ENCODE measurements at regions not wholly inside any gene's neighbourhood (a gene's known extent, or its start where the extent isn't known, plus 50 kb on each side); places are given as distances from the start of the nearest gene placed in this dataset.
A peak's percentile ranks its signal among the peaks of the same experiment; 100 is the strongest.

GRCh38 chr14:89658977-89659670 is 242.1 kb upstream of the FOXN3 start:
- no peak for DNase-seq

- no peak for DNase-seq
These were observed 240.0 kb upstream of the FOXN3 start for GRCh38 chr14:89657014-89657413.

GRCh38 chr14:89654998-89655397 is 238.0 kb upstream of the FOXN3 start:
- peak; percentile 43 for DNase-seq

GRCh38 chr14:89652352-89652751 is 235.3 kb upstream of the FOXN3 start:
- DNase-seq, result no peak

- no peak for DNase-seq
These were observed 234.8 kb upstream of the FOXN3 start for GRCh38 chr14:89651805-89652204.

- DNase-seq, result no peak
These were observed 233.3 kb upstream of the FOXN3 start for GRCh38 chr14:89650077-89650978.

GRCh38 chr14:89649451-89650075 is 232.5 kb upstream of the FOXN3 start:
- DNase-seq, result no peak

GRCh38 chr14:89648924-89649323 is 231.9 kb upstream of the FOXN3 start:
- no peak for DNase-seq

GRCh38 chr14:89648510-89648909 is 231.5 kb upstream of the FOXN3 start:
- DNase-seq, result no peak

GRCh38 chr14:89646971-89647370 is 229.9 kb upstream of the FOXN3 start:
- DNase-seq, result no peak

GRCh38 chr14:89644641-89645040 is 227.6 kb upstream of the FOXN3 start:
- DNase-seq, result no peak

- peak; percentile 3 for DNase-seq
These were observed 224.6 kb upstream of the FOXN3 start for GRCh38 chr14:89641495-89642175.

- no peak for DNase-seq
These were observed 223.1 kb upstream of the FOXN3 start for GRCh38 chr14:89640141-89640540.

- DNase-seq, result no peak
These were observed 222.7 kb upstream of the FOXN3 start for GRCh38 chr14:89639687-89640086.

GRCh38 chr14:89638891-89639290 is 221.9 kb upstream of the FOXN3 start:
- DNase-seq, result no peak

GRCh38 chr14:89637581-89637980 is 220.5 kb upstream of the FOXN3 start:
- no peak for DNase-seq

GRCh38 chr14:89635615-89636014 is 218.6 kb upstream of the FOXN3 start:
- no peak for DNase-seq

GRCh38 chr14:89634037-89634436 is 217.0 kb upstream of the FOXN3 start:
- no peak for DNase-seq

- DNase-seq, result no peak
These were observed 213.2 kb upstream of the FOXN3 start for GRCh38 chr14:89630101-89630829.

GRCh38 chr14:89629383-89629782 is 212.3 kb upstream of the FOXN3 start:
- no peak for DNase-seq

GRCh38 chr14:89628521-89628920 is 211.5 kb upstream of the FOXN3 start:
- DNase-seq, result no peak

GRCh38 chr14:89626233-89626806 is 209.3 kb upstream of the FOXN3 start:
- no peak for DNase-seq

Measured in NCI-H2029 (cell line).